Fibroblast of skin of right quadriceps (primary cell): ENCODE measurements at regions not wholly inside any gene's neighbourhood (a gene's known extent, or its start where the extent isn't known, plus 50 kb on each side); places are given as distances from the start of the nearest gene placed in this dataset.

ENCODE experiments used
- DNase-seq: peaks from one replicate; pipeline ENCODE4 v3.0.0-alpha.2; 2013

DNA sequence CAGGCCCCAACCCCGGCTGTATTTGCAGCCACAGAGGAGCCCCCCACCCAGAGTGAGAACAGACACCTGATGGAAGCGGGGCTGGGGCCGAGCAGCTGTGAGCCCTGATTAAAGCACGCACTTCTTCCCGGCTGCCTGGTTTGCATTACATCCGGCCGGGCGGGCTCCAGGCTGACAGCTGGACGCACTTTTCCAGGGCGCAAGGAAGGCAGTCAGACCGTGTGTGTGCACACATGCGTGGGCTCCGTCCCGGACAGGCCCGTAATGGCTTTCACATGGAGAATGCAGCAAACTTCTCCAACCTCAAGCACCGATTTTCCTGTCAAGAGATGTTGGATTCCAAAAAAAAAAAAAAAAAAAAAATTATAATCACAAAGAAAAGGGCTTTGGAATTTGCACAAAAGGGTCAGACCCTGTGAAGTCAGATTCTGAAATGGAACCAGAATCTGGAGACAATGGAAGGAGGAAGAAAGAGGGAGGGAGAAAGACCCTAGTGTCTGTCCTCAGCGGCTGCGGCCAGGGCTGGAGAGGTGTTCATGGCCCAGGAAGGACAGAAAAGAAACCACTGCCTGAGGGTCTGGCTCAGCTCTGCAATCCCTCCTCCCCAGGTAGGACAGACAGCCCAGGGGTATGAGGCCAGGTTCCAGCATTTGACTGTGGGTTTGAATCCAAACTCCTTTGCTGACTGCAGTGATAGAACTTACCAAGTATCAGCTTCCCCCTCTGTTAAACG lies 365.5 kb downstream of the MN1 start:
- peak; percentile 61 for DNase-seq

DNA sequence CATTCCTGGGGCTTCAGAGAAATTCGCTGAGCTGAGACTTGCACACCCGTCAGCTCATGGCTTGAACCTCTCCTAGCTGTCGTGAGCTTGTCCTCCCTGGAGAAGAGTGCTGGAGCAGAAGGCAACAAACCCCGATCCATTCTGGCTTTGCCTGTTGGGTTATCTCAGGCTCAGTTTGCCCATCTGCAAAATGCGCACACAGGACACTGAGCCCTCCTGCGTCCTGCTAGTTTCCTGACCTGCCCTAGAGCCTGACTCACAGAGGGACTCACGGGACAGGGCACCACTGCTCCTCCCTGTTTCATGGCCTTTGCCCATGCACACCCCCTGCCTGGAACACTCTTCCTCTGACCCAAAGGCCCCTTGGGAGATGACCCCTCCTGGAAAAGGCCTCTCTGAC lies 365.0 kb downstream of the MN1 start:
- DNase-seq, result no peak

GRCh38 chr22:27437570-27437969 lies 364.0 kb downstream of the MN1 start:
- DNase-seq, result no peak

- no peak for DNase-seq
Measured at GRCh38 chr22:27438271-27438980, 363.1 kb downstream of the MN1 start.

- DNase-seq, result no peak
Measured at GRCh38 chr22:27439131-27439530, 362.4 kb downstream of the MN1 start.

DNA sequence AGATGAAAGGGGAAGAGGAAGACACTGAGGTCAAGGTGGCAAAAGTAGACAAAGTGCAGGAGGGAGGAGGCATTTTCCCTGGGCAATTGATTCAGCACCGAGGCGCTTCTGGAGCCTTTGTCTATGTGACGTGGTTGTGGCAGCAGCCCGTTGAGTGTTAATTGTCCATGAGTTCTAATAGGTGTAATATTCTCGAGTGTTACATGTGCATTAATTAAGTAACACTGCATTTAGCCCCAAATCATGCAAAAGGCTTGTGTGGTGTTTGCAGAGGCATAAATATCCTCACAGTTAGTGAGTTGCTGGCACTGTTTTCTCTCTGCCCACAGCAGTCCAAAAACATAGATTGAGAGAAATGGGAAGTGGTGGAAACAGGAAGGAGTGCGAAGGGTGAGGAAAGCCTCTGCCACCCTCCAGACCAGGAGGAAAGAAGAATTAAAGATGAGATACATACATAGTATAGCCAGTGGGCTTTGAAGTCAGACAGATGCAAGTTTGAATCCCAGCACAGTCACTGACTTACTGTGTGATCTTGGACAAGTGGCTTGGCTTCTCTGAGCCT lies 361.2 kb downstream of the MN1 start:
- no peak for DNase-seq

- no peak for DNase-seq
Measured at GRCh38 chr22:27441706-27442475, 359.7 kb downstream of the MN1 start.

- no peak for DNase-seq
Measured at GRCh38 chr22:27443306-27443705, 358.2 kb downstream of the MN1 start.

DNA sequence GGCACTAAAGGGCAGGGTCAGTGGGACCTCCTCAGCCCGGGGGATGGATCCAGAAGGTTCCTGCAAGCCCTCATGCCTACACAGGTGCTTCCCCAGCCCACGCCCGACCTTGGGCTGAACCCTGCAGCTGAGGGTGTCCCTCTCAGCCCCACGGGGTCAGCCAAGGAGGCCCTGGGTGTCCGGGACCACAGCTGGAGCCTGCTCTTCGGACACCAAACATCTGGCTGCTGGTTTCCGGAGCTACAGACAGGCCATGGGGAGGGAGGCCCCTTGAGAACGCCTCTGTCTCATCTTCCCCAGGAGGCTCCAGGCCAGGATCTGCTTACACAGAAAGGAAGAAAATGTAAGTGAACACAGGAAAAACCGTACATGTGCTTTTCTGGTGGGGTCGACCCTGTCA lies 355.7 kb downstream of the MN1 start:
- DNase-seq, result no peak

DNA sequence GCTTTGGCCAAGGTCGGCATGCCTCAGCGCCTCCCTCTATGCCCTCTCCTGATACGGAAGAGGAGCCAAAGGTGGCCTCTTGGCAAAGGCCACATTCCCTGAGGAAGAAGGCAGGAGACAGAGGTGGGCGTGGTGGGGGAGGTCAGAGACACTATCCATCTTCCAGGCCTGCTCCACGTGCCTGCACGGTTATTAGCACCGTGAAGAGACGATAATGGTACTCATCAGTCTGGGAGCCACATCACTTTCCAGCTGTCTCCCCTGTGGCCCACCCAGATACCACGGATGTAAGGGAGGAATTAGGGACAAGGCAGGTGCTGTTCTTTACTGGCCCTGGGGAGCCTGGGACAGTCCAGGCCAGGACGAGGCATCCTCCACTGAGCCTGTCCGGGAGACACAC lies 354.3 kb downstream of the MN1 start:
- DNase-seq, result no peak

DNA sequence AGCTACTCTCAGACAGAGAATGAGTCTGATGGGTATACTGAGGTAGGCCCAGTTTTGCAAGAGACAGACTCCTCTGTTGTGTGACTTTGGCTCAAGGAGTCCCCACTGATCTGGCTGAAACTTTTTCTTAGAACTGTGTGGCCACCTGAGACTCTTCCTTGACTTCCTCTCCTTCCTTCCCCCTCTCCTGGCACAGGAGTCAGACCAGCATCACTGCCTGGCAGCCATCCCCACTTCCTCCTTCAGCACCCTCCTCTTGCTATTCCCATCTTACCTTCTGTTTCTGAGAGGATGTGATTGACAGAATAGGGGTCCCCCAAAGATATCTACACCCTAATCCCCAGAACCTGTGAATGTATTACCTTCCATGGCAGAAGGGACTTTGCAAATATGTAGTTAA lies 351.1 kb downstream of the MN1 start:
- no peak for DNase-seq

GRCh38 chr22:27452245-27452644 lies 349.3 kb downstream of the MN1 start:
- no peak for DNase-seq

DNA sequence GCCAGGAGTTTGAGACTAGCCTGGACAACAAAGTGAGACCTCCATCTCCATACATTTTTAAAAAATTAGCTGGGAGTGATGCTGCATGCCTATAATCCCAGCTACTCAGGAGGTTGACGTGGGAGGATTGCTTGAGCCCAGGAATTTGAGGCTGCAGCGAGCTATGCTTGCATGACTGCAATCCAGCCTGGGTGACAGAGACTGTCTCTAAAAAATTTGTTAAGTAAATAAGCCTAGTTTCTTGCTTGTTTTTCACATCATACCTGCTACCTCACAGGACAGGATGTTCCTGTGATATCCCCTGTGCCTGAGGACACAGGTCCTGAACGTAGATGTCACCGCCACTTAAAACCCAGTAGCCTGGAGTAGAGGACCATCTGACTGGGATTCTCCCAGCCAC lies 348.6 kb downstream of the MN1 start:
- no peak for DNase-seq

GRCh38 chr22:27453725-27454124 lies 347.8 kb downstream of the MN1 start:
- DNase-seq, result no peak

- DNase-seq, result peak; percentile 61
Measured at GRCh38 chr22:27454807-27455450, 346.6 kb downstream of the MN1 start.

GRCh38 chr22:27455526-27455925 lies 346.0 kb downstream of the MN1 start:
- peak; percentile 69 for DNase-seq

GRCh38 chr22:27456696-27457503 lies 344.7 kb downstream of the MN1 start:
- DNase-seq, result peak; percentile 94

GRCh38 chr22:27459999-27460398 lies 341.6 kb downstream of the MN1 start:
- no peak for DNase-seq

GRCh38 chr22:27460591-27461347 lies 340.8 kb downstream of the MN1 start:
- DNase-seq, result peak; percentile 58

DNA sequence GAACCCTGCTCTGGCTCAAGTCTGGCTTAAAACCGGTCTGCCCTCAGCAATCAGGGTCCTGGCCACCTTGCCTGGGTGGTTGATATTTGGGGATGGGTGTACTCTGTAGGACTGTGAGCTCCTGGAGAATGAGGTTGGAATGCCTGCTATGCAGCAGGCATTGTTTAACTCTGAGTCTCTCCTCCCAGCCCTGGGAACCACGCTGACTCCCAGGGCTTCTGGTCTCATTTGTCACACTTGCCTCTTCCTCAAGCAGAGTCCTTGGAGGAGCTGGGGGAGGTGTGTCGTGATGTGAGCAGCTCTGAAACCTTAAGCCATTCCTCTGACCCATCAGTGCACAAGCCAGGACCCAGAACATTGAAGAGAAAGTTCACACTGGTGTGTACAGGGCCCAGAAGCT lies 340.1 kb downstream of the MN1 start:
- peak; percentile 96 for DNase-seq

DNA sequence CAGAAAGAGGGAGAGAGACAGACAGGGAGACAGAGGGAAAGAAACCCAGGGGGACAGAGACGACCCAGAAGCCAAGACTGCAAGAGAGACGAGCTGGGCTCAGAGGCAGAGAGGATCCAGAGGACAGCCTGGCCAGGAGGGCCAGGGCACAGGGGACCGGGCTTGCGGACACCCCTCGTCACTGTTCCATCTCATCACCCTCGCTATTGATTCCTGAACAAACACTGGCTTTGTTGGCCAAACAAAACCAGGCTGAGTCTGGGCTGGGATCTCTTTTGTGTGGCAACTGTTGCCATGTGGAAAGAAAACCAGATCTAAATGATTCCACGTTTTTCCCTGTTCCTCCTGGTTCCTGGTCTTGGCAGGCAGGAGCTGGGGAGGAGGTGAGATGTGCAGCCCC lies 339.4 kb downstream of the MN1 start:
- DNase-seq, result peak; percentile 23
